Stimulated activated CD8-positive, alpha-beta memory T cell treated with anti-CD3 and anti-CD28 coated beads, Interleukin-4, amount 100 ng/mL, for 48 hours (primary cell): ENCODE measurements at regions not wholly inside any gene's neighbourhood (a gene's known extent, or its start where the extent isn't known, plus 50 kb on each side); places are given as distances from the start of the nearest gene placed in this dataset.

Experiments used
- DNase-seq: peaks from one replicate; pipeline ENCODE4 v3.0.0-alpha.2; 2020

DNA sequence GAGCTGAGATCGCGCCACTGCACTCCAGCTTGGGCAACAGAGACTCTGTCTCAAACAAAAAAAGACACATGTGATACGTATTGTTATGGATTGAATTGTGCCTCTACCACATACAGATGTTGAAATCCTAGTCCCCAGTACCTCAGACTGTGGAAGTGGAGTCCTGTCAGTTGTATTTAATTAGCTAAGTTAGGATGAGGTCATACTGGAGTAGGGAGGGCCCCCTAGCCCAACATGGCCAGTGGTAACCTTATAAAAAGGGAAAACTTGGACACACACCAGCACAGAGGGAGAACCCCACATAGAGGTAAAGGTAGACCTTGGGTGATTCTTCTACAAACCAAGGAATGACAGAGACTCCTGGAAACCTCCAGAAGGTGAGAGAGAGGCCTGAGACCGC lies 119.8 kb downstream of the GADD45G start:
- no peak for DNase-seq

GRCh38 chr9:89725271-89725670 lies 120.5 kb downstream of the GADD45G start:
- DNase-seq = no peak

GRCh38 chr9:89729954-89730530 lies 125.2 kb downstream of the GADD45G start:
- DNase-seq = no peak

DNA sequence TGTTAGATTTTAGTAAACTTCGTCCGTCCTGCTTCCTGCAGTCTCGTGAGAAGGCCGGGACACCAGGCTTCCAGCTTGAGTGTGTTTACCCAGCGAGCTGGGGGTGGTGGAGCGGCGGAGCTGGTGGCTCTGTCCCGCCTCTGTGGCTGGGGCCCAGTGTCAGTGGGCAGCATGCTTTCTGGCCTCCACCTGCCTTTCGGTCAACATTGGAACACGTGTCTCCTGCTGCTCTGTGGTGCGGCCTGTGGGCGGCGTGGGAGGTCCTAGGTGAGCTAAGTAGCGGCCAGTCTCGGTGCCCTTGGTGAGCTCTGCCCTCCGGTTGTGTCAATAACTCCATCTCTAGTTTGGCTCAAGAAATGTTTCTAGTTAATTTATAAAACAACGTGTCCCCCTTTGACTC lies 125.9 kb downstream of the GADD45G start:
- DNase-seq = no peak

- DNase-seq = no peak
Measured at GRCh38 chr9:89731262-89732182, 126.7 kb downstream of the GADD45G start.

DNA sequence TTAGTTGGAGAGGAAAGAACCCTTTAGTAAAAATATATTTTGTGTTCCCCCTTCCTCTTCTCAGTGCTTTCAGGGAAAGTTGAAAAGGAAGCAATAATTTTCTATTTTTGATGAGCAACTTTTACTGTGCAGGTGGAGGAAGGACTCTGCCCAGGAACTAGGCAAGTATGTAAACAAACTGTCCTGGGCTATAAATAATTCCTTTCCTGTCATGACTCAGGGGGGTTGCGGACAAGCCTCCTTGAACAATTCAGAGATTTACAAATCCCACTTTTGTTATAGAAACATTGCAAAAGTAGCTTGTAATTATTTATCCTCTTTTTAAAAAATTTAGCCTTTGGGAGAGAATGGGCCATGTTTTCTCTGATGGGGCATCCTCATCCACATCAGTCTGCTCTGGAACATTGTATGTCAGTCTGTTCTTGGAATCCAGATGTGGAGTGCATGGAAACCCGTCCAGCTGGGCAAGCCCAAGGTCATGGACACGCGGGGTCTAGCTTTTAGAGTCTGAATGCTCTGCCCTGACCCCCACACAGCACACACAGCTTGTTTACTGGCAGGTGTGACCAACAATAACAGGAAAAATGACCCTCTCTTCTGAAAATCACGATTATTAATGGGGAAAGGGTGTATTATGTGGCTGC lies 127.6 kb downstream of the GADD45G start:
- DNase-seq = no peak

DNA sequence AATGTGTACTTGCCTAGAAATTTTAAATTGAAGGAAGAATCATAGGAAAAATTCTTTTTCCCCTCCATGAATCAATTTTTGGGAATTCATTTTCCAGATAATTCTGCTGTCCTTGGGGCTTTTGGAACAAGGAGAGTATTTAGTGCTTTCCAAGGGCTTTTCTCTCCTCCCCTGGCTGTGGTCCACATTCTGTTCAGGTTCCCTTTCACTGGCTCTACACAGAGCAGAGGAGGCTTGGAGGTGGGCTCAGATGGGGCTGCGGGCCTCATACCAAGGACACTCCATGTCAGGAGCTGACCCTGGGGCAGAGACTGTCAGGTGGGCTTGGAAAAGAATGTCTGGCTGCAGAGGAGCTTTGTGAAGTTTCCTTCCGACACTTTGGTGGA lies 128.1 kb downstream of the GADD45G start:
- DNase-seq = no peak

DNA sequence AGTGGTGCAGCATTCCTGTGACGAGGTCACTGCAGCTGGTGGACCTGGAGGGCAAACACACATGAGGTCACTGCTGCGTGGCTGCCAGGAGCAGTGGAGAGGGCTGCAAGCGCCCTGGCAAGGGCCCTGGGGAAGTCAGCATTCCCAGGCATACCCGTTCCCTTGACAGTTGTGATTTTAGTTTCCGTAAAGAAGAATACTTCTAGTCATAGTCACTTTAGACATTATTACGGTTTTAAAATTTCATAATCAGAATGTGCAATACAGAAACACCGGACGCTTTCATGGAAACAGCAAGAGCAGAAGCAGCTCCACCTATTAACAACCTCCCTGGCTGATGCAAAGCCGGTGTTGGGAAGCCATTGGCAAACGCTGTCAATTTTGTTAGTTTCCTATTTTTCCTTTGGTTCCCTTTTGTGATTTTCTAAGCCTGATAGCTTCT lies 129.8 kb downstream of the GADD45G start:
- no peak for DNase-seq

DNA sequence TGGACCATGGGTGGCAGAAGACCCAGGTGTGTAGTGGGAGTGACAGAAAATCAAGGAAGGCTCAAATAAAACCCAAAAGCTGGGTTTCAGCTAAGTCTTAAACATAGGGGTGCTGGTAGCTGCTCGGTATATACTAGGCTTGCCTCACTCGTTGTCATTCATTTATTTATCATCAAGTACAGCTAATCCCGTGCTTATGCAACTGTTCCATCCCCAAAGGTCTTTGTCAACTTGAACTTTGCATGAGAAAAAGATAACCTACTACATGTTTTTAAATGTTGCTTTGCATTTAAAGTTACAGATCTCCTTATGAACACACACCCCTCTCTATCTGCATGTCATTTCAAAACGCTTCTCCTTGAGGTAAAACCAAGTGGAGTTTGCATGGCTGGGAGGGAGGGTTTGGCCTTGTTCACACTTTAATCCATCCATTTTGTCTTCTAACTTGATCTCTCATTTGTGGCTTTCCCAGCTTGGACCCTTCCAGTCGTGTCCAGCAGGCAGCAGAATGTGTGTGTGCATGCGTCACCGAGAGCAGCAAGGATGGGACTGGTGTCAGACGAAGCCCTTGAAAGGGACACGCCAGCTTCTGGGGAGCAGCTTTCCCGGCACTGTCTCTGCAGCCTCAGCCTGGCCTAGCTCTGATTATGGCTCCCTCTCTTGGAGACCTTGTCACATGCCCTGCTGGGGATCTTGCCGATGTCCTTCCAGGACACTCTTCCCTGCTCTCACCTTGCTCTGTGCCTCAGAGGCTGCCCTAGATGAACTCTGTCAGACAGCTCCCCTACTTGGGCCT lies 133.5 kb downstream of the GADD45G start:
- no peak for DNase-seq

DNA sequence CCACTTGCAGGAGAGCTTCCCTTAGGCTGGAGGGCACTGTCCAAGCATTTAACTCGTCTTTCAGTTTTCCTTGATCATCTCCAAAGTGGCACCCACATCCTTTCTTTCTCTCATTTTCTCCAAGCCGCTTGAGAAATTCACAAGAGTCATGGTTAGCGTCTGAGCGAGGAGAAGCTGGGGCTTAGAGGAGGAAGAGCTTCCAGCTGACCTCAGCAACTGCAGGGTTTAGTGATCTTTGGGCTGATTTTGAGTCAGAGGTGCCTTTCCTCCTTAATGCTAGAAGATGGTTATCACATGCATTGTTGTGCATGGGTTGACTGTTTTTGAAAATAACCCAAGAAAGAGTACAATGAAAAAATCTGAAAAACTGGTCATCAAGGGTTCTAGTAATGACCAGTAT lies 134.7 kb downstream of the GADD45G start:
- peak; percentile 34 for DNase-seq

- DNase-seq = no peak
Measured at GRCh38 chr9:89739916-89740315, 135.1 kb downstream of the GADD45G start.

DNA sequence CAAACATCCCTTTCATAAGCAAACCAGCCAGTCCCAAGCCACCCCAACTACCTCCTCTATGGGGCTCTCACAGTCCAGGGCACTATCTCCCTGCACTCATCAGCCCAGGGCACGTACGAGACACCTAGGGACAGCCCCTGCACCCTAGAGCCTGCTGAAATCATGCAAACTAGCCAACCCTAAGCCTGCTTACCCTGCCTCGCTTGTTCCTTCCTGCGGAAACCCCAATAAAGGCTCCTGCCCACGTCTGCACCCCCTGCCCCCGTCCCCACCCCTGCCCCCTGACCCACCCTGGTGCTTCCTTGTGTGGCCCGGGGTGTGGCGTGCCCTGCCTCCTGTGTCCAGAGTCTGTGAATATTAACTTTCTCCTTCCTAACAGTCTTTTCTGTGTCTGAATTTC lies 135.9 kb downstream of the GADD45G start:
- DNase-seq = peak; percentile 55

- DNase-seq = no peak
Measured at GRCh38 chr9:89742660-89743059, 137.8 kb downstream of the GADD45G start.

DNA sequence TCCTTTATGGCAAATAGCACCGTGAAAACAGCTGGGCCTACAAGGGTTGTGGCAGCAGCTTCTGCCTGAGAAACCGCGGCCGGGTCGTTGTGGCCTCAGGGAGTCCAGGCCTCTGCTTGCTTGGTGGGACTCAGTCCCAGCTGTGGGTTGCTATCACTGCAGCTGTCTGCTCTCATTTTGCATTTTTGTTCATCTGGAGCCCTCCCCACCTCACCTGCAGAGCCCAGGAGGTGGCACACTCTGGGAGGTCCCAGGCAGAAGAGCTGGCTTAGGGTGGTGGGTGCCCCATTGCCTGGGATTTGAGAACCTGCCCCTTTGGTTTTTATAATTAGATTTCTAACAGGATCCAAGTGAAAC lies 138.4 kb downstream of the GADD45G start:
- peak; percentile 51 for DNase-seq

DNA sequence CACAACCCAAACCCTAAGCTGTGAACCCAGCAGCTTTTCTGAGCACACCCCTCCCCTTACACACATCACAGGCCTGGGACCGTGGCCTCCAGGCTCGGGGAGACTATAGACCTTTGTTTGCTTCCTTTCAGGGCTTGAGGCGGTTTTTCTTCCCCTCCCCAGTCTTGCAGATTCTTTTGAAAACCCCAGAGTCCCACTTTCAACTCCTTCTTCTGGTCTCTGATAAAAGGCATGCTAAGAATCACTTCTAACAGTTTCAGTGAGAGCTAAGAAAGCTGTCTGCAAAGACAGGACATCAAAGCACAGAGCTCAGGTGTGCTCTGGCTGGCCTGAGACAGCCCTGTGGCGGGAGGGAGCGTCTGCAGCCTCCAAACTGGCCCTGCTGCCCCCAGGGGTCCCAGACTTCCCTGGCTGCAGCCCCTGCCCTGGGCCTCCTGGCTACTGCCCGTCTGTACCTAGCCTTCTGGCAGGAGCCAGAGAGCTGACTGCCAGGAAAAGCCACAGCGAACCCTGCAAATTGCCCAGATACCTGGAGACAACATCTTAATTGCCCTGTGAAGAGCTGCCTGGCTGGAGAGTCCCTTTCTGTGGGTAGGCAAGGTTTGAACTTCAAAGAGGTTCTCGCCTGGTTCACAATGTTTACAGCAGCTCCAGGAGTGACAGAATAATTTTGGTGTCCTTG lies 138.9 kb downstream of the GADD45G start:
- peak; percentile 44 for DNase-seq

GRCh38 chr9:89744255-89744648 lies 139.4 kb downstream of the GADD45G start:
- no peak for DNase-seq

GRCh38 chr9:89744730-89745129 lies 139.9 kb downstream of the GADD45G start:
- DNase-seq = no peak

DNA sequence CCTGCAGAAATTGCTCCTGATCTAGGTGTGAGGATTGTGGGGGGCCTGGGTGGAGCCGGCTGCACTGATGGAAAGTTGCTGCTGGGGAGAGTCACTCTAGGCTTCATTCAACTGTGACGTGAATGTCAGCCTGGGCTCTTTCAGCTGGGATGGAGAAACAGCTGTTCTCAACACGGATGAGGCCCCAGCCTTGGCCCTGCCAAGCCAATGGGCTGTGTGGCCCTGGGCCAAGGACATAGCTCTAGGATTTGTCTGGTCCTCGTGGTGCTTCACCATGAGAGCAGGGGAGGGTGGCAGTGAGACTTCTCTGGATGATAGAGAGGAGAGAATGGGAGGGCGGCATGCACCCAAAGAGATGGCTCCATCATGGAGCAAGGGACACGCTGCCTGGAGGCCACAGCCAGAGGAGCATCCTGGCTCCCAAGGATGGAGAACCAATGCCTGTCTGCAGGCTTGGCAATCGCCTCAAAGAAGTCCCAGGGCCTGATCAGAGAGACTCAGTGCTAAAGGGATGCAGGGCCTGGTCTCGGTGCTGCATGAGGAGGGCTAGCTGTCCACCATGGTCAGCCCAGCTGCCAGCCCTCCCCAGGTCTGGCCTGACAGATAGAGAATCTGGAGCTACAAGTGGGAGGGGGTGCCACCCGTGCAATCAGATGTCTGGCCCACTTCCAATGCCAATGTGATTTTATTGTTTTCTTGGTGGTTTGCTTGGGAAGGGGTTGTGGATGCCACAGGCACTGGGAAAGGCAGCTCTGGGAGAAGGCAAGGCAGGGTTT lies 141.0 kb downstream of the GADD45G start:
- DNase-seq = no peak

DNA sequence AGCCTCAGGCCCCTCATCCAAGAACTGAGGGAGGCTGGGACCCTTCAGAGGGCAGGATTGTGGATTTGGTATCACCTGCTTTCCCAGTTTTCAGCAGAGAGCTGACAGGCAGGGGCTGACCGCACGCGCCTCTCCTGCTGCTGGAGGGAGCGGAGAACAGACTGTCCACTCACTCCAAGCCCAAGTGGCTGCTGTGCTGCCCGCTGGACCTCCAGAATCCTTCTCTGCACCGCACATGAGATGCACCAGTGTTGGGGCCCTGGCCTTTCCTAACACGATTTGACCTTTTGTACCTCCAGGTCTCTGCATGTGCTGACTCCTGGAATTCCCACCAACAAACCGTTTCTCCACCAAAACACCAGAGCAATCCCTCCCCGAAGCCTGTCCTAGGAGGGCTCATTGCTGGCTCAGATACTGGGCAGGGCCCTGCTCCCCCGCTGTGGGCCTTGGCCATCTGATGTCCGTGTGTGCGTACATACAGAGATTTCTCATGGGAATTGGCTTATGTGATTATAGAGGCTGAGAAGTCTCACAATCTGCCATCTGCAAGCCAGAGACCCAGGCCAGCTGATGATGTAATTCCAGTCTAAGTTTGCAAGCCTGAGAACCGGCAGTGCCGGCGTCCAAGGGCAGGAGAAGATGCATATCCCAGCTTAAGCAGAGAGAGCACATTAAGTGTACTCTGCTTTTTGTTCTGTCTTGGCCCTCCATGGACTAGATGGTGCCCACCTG lies 141.7 kb downstream of the GADD45G start:
- no peak for DNase-seq

GRCh38 chr9:89747596-89747995 lies 142.8 kb downstream of the GADD45G start:
- no peak for DNase-seq

- no peak for DNase-seq
Measured at GRCh38 chr9:89748021-89748670, 143.3 kb downstream of the GADD45G start.
